ENCODE measurements at regions not wholly inside any gene's neighbourhood (a gene's known extent, or its start where the extent isn't known, plus 50 kb on each side); places are given as distances from the start of the nearest gene placed in this dataset.
"Not testable (repeated sequence)": the region's sequence is repeated elsewhere in the genome, so short reads cannot be mapped to it uniquely, and the experiment has no call there.

DNA sequence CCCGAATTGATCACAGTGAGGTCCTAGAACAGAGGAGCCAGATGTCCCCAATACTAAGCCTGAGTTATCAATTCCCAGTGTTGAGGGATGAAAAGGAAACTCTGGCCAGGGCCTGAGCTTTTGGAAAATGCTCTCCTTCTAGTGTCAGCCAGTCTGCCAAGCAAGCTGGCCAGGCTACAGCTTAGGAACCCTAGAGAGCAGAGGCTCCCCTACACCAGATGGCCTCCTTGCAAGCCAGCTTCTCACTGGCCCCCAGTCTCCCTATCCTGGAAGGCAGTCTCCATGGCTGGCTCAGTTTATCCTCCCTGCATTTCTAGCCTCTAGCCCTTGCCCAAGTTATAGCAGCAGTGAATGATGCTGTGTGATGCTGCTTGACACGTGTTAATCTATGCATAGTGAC is 204.7 kb upstream of the WWC1 start:
- no peak for DNase-seq (ENCODE audit: low read depth in 2 of 2, low spot score in 1 of 2)

DNA sequence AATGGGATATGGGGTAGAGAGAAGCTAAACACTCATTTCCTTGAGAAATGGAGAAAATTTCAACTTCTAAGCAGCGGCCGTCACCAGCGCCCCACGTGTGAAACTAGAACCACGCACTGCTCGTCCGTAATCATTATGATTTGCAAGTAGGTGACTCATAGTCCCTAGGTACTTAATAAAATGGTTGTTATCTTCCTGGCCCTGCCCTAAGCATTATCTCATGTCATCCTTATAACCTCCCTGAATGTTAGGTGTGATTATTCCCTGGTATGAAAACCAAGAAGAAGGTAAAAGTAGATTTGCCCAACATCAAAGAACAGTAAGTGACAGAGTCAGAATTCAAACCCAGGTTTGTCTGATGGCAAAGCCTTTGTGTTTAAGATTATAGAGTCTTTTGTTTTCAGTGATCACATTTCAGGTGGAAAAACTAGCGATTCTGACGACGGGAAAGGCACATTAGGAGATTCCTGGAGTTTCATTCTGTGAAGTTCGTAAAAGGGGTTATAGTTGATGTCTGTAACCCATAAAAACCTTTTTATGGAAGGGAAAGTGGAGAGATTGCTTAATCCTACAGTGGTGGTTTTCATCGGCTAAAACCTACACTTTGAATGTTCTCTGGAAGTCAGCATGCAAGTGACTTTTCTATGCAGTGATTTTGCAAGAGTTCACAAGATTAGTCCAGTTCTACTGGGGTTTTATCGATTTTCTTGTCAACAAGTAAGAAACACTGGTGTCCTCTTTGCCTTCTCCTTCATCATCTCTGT is 202.9 kb upstream of the WWC1 start:
- no peak for DNase-seq (ENCODE audit: low read depth in 2 of 2, low spot score in 1 of 2)

DNA sequence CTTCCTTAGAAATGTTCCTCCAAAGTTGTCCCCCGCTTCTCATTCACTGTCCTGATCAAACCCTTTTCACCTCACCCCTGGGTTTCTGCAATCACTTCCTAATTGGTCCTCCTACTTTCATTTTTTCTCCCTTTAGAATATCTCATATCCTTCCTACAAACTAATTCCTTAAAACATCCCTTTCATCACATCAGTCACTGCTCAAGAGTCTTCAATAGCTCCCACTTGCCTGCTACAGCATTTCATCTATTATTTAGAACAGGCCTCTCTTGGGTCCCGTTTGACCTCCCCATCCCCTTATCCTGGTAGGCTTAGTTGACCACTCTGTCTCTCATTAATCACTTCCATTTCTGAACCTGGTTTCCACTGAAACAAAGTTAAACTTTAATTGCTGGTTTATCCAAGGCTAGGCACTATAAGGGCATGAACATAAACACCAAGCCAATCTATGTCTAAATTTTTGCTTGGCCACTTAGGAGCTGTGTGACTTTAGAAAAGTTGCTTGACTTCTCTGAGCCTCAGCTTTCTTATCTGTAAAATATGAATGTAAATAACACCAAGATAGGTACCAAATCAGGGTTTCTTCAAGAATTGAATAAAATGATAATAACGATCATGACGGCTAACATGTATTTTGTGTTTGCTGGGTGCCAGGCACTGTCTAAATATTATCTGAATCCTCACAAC is 202.1 kb upstream of the WWC1 start:
- no peak for DNase-seq (ENCODE audit: low read depth in 2 of 2, low spot score in 1 of 2)

DNA sequence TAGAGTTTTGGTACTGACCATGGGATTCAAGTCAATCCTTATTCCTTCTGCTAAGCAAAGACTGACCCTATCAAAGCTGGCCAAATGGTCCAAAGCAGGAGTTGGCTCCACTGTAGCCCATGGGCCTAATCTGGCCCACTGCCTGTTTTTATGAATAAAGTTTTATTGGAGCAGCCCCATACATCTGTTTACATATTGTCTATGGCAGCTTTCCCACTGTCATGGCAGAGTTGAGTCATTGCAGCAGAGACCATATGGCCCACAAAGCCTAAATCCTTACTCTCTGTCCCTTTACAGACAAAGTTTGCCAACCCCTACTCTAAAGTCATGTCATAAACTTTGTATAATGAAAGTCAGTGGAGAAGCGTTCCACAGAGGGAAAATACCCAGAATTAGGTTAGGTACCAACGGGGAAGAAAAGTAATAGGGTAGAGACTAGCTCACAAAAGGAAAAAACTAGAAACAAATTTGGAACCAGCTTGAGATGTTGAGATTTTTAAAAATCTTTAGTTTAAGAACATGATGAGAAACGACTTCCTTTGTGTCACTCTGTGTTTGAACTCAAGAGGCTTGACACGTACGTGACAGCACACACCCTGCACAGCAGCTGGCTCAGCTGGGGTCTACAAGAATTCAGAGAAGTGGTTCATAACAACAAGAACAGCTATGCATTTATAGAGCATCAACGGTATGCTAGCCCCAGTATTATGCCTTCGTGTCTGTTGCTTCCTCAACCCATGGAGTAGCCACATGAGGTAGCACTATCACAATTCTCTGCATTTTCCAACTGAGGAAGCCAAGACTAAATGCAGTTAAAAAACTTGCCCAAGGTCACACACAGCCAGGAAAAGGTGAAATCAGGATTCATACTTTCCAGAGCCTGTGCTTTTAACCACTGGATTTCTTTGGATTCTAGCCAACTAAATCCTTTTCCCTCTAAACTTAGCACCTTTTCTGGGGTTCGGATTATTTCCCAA is 198.9 kb upstream of the WWC1 start:
- no peak for DNase-seq (ENCODE audit: low read depth in 2 of 2, low spot score in 1 of 2)

DNA sequence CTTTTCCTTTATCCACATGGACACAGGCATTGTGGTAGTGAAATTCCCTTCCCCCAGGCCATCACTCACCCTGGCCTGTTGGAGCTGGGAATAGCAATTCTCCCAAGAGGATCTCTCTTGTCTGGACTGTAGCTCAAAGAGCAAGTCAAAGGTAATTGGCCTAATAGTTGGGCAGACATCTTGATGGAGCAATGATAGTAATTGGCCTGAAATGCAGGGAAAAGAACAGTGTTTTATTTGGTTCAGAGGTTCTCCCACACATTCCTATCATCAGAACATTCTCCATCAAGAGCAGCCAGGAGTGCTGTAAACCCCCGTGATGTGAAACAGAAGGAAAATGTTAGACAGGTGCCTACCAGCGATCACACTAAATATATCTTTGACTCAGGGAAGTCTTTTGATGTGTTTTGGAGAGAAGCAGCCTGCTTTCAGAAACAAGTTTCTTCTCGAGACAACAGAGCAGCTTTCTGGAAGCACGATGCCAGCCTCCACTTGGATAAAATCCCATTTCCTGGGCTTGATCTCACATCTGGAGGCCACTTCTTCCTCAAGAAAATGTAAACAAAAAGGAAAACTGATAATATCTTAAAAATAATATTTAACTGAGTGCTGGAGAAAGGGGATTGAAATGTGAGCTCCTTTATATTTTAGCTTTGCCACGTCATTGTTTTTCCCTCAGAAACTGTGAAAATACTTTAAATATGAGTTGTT is 198.1 kb upstream of the WWC1 start:
- DNase-seq (ENCODE audit: low read depth in 2 of 2, low spot score in 1 of 2), result no peak

DNA sequence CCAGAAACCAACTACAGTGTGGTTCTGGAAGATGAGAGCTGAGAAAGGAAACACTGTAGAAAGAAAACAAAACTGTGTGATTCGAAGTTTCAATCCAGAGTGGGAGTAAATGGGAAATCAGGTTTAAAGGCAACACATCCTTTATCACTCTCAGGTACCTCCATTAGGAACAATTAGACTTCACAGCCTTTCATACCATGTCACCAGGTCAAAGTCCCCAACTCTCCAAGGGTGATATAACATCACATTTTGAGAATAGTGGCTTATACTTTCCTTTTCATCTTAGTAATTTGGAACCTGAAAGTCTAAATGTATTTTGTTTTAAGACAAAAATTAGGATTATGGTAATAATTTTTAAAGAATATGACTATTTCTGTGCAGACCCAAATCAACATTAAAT is 194.9 kb upstream of the WWC1 start:
- no peak for DNase-seq (ENCODE audit: low read depth in 2 of 2, low spot score in 1 of 2)

DNA sequence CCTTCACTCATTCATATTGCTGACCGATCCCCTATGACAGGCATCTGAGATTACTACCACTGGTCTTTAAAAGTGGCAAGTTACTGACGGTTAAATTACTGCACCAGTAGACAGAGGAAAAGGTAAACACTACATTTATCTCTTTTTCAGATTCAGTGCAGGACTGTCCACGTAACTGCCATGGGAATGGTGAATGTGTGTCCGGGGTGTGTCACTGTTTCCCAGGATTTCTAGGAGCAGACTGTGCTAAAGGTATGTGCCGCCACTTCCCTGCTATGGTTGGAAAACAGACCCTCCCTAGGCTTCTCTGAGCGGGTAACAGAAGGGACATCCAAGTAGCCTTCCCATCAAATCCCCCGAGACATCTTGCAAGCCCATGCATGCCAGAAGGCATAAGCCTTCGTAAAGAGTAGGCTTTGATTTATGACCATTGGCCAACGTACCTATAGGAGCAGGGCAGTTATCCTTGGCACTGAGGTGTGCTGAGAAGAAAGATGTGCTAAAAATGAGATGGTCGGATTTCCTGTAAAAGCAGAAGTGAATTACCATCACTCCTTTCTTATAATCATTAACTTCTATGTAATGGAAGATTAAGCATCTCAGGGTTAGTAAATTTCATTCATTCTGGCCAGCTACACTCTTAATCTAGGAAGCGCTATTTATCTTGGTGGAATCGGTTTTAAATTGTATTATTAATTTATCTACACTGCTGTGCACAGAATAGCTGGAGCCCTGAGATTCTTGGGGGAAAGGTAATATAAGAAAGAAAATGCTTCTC is 193.4 kb upstream of the WWC1 start:
- DNase-seq (ENCODE audit: low read depth in 2 of 2, low spot score in 1 of 2), result no peak

DNA sequence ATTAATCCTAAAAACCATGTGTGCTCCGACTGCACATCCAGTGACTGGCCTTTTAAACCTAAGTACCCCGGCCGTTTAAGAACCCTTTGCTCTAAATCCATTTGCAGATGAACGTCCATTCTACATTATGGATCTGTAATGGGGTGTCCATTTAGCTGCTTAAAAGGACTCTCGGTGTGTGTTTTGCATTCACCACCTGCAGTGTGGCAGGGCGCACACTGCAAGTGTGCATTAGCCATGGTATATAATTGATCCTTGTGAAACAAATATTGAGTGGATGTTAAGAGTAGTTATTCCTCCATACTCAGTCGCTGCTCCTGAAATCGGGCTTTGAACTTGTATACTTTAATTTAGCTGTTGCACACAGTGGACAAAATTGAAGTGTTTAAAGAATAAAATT is 190.1 kb upstream of the WWC1 start:
- no peak for DNase-seq (ENCODE audit: low read depth in 2 of 2, low spot score in 1 of 2)

DNA sequence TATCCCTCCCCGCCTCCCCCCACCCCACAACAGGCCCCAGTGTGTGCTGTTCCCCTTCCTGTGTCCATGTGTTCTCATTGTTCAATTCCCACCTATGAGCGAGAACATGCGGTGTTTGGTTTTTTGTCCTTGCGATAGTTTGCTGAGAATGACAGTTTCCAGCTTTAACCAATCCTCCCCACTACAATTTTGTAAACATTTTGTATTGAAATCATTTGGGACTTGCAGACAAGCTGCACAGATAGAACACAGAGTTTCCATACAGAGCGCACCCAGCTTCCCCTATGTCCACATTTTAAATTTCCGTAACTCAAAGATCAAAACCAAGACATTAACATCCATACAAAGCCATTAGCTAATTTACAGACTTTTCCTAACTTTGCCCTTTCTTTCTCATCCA is 188.4 kb upstream of the WWC1 start:
- not testable (repeated sequence) for DNase-seq (ENCODE audit: low read depth in 2 of 2, low spot score in 1 of 2)

DNA sequence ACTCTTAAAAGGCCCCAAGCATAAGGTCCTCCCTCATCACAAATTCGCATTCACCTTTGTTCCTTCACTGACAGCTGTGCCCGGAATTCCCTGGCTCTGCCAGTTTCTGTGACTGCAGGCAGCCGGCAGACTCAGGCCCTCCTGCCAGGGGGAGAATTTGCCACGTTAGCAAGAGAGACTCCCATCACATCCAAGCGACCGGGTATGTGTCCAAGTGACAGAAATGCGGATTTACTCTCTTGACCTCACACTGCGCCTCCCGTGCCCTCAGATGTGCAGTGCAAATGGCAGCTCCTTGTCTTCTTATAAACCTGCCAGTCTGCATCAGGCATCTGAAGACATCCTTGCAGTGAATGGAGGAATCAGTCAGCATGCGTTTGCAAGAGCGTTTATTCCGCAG is 187.1 kb upstream of the WWC1 start:
- no peak for DNase-seq (ENCODE audit: low read depth in 2 of 2, low spot score in 1 of 2)

DNA sequence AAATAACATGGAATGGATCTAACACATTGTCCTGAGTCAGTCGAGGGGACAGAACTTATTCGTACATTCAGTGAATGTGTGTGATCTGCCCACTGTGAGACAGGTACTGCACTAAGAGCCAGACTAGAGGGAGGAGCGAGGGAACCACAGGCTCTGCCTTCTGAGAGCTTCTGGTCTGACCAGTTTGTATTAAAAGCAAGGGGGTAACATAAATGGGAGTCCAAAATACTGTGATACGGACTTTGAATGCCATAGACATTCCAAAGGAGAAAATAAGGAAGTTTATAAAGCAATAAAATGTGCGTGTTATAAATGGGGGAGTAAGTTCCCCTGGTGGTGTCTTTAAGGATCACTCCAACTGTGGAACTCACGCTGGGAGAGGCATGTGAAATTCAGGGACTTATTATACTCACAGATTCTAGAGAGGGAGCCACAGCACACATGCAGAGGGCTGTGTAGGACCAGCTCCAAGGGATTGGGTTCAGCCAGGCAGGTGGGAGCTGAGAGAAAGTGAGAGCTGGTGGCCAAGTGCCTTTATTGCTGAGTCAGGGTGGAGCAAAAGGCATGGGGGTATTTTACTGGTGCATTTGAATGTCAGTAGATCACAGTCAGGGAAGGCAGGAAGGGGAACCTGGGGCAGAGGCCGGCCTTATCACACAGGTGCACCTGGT is 186.5 kb upstream of the WWC1 start:
- DNase-seq (ENCODE audit: low read depth in 2 of 2, low spot score in 1 of 2), result no peak

DNA sequence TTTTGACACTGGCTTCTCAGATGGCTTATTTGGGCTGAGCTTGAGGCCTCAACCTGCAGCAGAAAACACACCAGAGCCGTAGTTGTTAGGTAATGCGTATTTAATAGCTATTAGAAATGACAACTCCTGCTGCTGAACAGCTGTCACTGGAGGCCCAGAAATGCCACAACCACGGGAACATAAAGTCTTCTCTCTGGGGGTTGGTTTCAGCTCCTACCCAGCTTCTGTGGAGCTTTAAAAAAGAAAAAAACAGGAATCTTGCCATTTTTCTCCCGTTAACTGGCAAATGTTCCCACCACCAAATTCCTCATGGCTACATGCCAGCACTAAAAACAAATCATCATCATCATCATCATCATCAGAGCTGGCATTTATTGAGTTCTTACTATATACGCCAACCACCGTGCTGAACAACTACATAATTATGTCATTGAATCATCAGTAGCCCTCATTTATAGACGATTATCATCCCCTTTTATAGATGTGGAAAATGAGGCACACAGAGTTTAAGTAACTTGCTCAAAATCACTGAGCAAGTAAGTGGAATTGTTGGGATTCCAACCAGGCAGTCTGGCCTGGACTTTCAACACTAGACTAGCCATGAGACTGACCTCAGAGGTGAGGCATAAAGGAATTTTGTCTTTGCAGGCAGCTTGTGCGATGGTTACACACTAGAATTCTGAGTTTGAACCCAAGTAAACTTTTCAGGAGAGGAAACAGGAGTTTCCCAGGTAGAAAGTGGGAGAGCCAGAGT is 185.3 kb upstream of the WWC1 start:
- DNase-seq (ENCODE audit: low read depth in 2 of 2, low spot score in 1 of 2), result no peak

DNA sequence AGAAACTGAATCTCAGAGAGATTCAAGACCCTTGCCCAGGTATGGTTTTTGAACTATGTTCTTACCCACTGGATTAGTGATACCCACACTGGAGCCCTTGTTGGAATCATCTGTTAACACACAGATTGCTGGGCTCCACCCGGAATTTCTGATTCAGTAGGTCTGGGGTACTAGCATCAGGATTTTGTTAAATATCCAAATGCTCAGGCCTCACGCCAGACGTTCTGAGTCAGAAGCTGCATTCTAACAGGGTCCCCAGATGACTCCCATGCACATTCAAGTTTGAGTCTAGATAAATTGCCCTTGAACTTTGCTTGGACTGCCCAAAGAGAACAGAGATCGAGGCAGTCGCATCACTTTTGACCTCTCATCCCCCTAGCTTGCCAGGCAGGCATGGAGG is 182.0 kb upstream of the WWC1 start:
- DNase-seq (ENCODE audit: low read depth in 2 of 2, low spot score in 1 of 2), result no peak

DNA sequence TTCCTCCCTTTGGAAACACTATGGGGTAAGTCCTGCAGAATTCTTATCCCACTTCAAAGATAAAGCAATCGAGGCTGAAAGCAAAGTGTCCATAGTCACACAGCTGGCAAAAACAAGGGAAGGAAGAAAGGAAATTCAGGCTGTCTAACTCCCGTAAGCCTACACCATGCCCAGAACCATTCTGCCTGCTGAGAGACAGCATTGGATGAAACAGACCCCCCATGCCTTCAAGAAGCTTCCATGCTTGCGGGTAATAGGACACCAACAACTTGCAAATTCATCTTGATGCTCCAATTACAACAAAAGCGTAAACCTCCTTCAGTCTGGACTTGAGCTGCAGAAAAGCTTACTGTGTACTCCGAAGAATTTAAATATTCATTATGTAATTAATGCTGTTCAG is 181.1 kb upstream of the WWC1 start:
- DNase-seq (ENCODE audit: low read depth in 2 of 2, low spot score in 1 of 2), result no peak

DNA sequence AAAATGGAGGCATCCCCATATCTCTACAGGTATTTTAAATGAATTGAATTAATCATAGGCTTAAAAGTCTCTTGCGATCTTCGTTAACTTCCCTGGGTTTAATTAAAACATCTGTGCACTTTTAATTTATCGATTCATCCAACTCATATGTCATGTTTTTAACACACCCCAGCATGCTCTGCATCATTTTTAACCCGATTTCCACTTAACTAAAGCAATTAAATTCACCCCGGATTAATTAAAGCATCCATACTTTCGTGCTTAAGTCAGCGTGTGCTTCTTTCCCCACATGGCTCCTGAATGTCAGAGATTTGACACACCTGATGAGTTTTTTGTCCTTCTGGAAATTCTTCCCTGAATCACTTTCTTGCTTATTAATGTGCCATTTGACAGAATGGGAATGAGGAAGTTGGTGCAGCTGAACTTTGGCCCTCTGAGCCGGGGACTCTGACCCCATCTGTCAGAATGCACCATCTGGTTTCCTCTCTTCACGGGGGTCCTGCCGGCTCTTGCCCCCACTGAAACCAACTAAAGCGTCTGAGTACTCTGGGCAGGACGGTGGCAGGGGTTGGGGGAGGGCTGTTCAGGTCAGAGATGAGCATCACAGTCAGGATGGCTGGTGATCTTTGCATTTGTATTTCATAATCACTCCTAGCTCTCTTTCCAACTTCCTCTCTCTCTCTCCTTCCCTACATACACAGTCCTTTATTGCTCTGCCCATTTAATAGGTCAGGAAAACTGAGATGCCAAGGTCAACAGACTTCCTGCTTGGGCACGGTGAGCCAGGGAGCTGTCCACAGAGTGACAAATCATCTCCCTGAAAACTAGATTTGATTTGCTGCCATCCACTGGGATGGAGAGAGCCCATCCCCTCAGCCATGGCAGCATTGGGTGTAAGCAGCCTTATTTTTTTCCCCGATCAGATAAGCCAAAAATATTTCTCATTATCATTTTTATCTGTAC is 180.3 kb upstream of the WWC1 start:
- no peak for DNase-seq (ENCODE audit: low read depth in 2 of 2, low spot score in 1 of 2)

DNA sequence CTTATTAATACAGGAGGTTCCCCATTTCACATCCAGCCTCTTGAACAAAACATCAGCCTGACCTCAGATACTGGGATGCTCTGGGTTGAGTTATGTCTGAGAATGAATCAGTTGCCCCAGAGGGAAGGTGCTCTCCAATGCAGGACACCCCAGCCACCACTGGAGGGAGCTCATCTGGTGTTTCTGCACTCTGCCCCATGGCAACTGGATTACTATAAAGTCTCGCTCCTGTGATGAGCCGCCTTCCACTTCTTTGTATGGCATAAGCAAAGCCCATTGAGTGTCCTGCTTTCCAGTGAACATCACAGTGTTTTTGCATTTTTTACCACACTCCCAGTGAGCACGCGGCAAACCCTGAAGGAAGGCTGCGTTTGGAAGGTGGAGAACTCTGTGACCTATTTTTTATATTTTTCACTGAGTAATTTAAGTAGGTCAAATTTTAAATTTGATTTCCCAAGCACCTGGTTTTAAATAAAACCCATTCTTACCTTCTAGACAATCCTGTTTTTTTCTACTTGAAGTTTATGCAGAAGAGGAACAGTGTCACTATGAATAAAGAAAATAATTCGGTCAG is 176.9 kb upstream of the WWC1 start:
- DNase-seq (ENCODE audit: low read depth in 2 of 2, low spot score in 1 of 2), result no peak

DNA sequence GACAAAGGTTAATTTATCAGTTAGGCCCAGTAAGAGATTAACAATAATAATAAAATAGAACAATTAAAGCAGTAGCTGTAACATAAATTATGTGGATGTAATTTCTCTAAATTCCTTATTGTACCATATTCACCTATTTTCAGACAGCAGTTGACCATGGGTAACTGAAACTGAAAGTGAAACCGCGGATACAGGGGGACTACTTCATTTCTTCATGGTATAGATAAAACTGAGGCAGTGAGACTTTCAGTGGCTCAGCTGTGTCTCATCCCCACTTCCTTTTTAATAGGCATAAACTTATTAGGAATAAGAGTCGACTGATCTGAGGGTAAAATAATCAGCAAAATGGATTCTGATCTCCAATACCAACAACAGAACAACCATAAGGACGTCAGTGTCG is 174.0 kb upstream of the WWC1 start:
- DNase-seq (ENCODE audit: low read depth in 2 of 2, low spot score in 1 of 2), result no peak

All from stimulated activated CD8-positive, alpha-beta memory T cell treated with anti-CD3 and anti-CD28 coated beads, Interleukin-4, amount 100 ng/mL, for 1 hour (primary cell).